Heart left ventricle (tissue), 16 donors: ENCODE measurements at regions not wholly inside any gene's neighbourhood (a gene's known extent, or its start where the extent isn't known, plus 50 kb on each side); places are given as distances from the start of the nearest gene placed in this dataset.
A peak's percentile ranks its signal among the peaks of the same experiment; 100 is the strongest.

ENCODE experiments used
- ATAC-seq, 4 donors: fragments of 200-7000 bp; cut with Tn5 transposase; one replicate each; pipeline ENCODE4 v1.9.1; 2020 to 2022; ENCODE audit warnings: moderate library complexity in 4 of 4, mild to moderate bottlenecking in 3 of 4, moderate number of reproducible peaks in 1 of 4
- DNase-seq, 5 donors: peaks; one replicate each; pipeline ENCODE4 v3.0.0-alpha.2; 2020
- H3K27ac ChIP-seq, 12 donors: fragments of 200-600 bp; sonication (generic) in 4 of 12; one replicate each; pipeline versions ENCODE4 v1.5.0 to v1.8.0; 2016 to 2022; ENCODE audit warnings: mild to moderate bottlenecking in 2 of 12
- H3K27me3 ChIP-seq, 9 donors: fragments of 200-600 bp; sonication (generic) in 2 of 9; one replicate each; pipeline versions ENCODE4 v1.5.1 to v1.8.0; 2016 to 2022; ENCODE audit warnings: mild to moderate bottlenecking in 3 of 9
- H3K36me3 ChIP-seq, 9 donors: fragments of 200-600 bp; sonication (generic) in 2 of 9; one replicate each; pipeline versions ENCODE4 v1.5.0 to v1.8.0; 2018 to 2022; ENCODE audit warnings: mild to moderate bottlenecking in 2 of 9
- H3K4me1 ChIP-seq, 12 donors: fragments of 200-600 bp; sonication (generic) in 4 of 12; one replicate each; pipeline versions ENCODE4 v1.5.0 to v1.8.0; 2016 to 2022; ENCODE audit warnings: mild to moderate bottlenecking in 3 of 12
- H3K4me3 ChIP-seq, 12 donors: fragments of 200-600 bp; sonication (generic) in 4 of 12; one replicate each; pipeline versions ENCODE4 v1.5.0 to v1.8.0; 2017 to 2022; ENCODE audit warnings: mild to moderate bottlenecking in 9 of 12, moderate library complexity in 4 of 12
- H3K9me3 ChIP-seq, 12 donors: fragments of 200-600 bp; sonication (generic) in 4 of 12; one replicate each; pipeline versions ENCODE4 v1.5.0 to v1.8.0; 2016 to 2022; ENCODE audit warnings: mild to moderate bottlenecking in 1 of 12
- POLR2A ChIP-seq, 2 donors: fragments of 450-650 bp; IDR thresholded peaks; one replicate each; pipeline ENCODE4 v1.6.1; 2017; ENCODE audit warnings: antibody characterized with exemption in 2 of 2, mild to moderate bottlenecking in 2 of 2, moderate library complexity in 2 of 2
- WGBS, 4 donors: extraction: QIAGEN DNeasy Blood & Tissue Kit in 2 of 4; methylation state at CpG; one replicate each; pipeline versions ENCODE4 v1.1.5 to v1.1.7; 2013 to 2018; 5-methylcytosine and 5-hydroxymethylcytosine counted together
- intact Hi-C, 10 donors: fragments of 100-400 bp; cut with DNase I; formaldehyde crosslinking; loops; one replicate each; pipeline versions ENCODE4 v1.11.1 to v1.14.2; 2022
- TF ChIP-seq, protein P1 (sequence below), 12 donors: fragments of 200-600 bp; sonication (generic) in 4 of 12; IDR thresholded peaks; one replicate each; pipeline versions ENCODE4 v1.5.0 to v1.8.0; 2018 to 2022; ENCODE audit warnings: antibody characterized with exemption in 12 of 12, mild to moderate bottlenecking in 5 of 12
- donor health status: ischemic (EF 13 %, LVEDD 7.1; RV severe dilation, severe dysfunction).
- donor health status: healthy with polysubstance abuse.
- donor health status: DM: no; HTN: yes; CAD: no.
- donor health status: DM: no; HTN: no; CAD: no.
- donor health status: ischemic (EF 25% LVEDD 6.9; RV normal size, moderate dysfunction).
- donor health status: ischemic (EF 25% LVEDD 5.7; RV mildly dilated, moderate dysfunction).
- donor health status: healthy.
- donor health status: DM: yes; HTN: yes; CAD: no.
- donor health status: ischemic (EF 35%, LVEDD 5.7; RV mildly dilated, moderate dysfunction).
- donor health status: nonischemic (EF 11% LVEDD 7.7; RV severe dilation, severe dysfunction).
- donor health status: DM: yes; HTN: yes; CAD: no.
- donor health status: PGD.
- donor health status: ischemic (EF 29% LVEDD 5.4; RV normal size, mild dysfunction).
- donor health status: nonischemic (EF 23%, LVEDD 6.1; RV moderate dilation, normal function).

DNA sequence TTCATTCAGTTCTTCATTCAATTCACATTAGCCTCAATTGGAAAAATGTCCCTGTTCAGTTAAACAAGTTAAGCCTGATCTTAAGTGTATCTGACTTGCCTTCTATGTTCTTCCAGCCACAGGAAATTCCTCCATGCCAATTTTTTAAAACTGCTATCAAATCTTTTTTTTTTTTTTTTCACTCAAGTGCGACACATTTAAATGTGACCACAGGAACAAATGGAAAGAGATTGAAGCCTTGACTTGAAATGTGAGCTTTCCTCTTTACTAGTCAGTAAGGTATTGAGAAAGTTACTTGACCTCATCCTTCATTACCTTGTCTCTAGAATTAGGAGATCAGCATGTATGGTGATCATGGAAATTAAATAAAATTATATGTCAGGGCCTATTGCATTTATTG, 165.1 kb downstream of the SLIT2 start:
- Histone ChIP-seq H3K9me3 (no peaks in the 10 kb centered on the region), H3K27me3 (no peaks in the 10 kb centered on the region), H3K4me3 (no peak overlapping the region), H3K27ac (no peak overlapping the region), H3K36me3 (no peaks in the 10 kb centered on the region), H3K4me1 (peaks cover 0 to 6% (median 0%) of the 10 kb centered on the region in 12 donors)
- TF ChIP-seq, protein P1, sequence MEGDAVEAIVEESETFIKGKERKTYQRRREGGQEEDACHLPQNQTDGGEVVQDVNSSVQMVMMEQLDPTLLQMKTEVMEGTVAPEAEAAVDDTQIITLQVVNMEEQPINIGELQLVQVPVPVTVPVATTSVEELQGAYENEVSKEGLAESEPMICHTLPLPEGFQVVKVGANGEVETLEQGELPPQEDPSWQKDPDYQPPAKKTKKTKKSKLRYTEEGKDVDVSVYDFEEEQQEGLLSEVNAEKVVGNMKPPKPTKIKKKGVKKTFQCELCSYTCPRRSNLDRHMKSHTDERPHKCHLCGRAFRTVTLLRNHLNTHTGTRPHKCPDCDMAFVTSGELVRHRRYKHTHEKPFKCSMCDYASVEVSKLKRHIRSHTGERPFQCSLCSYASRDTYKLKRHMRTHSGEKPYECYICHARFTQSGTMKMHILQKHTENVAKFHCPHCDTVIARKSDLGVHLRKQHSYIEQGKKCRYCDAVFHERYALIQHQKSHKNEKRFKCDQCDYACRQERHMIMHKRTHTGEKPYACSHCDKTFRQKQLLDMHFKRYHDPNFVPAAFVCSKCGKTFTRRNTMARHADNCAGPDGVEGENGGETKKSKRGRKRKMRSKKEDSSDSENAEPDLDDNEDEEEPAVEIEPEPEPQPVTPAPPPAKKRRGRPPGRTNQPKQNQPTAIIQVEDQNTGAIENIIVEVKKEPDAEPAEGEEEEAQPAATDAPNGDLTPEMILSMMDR (IDR thresholded peaks at IDR 0.05): no peak
- no peak for TF ChIP-seq POLR2A (IDR thresholded peaks at IDR 0.05)
- ATAC-seq (no peak), DNase-seq (no peak)
- 85 to 92% (median 87%) methylated on average over 1 of the region's 1 CpG for WGBS, 4 donors
- intact Hi-C loops: loop anchor here in 1 of 10 donors (10.0 kb wide), 1 partner anchor 268 kb away; no protein-coding TSS in a partner anchor

DNA sequence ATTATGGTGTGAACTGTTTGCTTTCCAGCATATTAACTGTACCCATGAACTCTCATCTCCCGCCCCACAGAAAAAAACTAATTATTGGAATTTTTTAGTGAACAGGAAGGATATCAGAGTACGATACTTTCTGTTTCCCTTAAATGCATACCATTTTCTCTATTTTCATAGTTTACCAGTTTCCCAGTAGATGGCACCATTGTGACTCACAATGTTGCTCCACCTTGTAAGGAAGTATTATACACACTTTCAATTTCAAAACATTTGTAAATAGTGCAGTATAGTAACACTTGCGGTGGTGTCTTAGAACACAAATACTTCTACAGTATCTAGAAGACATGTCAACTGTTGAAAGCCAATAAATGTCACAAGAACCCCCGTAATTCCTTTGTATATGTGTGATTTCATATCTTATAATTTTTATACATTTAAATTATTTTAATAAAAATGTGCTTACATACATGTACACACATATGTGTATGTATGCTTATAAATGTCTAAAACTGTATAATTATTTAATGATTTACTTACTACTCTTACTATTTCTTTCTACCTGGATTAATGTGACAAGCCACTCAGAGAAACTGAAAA, 167.3 kb downstream of the SLIT2 start:
- H3K36me3 ChIP-seq: no peaks in the 10 kb centered on the region
- peak in 2 of 4 donors; percentile 41 to 63 for ATAC-seq
- no peak for TF ChIP-seq POLR2A (IDR thresholded peaks at IDR 0.05)
- TF ChIP-seq, protein P1 (IDR thresholded peaks at IDR 0.05): peak in 9 of 12 donors; percentile 33 to 70 (median 51)
- H3K4me1 ChIP-seq: peaks cover 0 to 6% (median 0%) of the 10 kb centered on the region in 12 donors
- H3K27ac ChIP-seq: no peak overlapping the region
- 33 to 47% (median 37%) methylated on average over 4 of the region's 4 CpGs for WGBS, 4 donors
- intact Hi-C loops: loop anchor here in 2 of 10 donors (2.0 to 10.0 kb wide), 2 partner anchors 266 kb away; no protein-coding TSS in a partner anchor
- H3K27me3 ChIP-seq: no peaks in the 10 kb centered on the region
- no peaks in the 10 kb centered on the region for H3K9me3 ChIP-seq
- DNase-seq: no peak
- peak overlapping the region in 8 of 12 donors; percentile 1 to 46 (median 31) for H3K4me3 ChIP-seq

DNA sequence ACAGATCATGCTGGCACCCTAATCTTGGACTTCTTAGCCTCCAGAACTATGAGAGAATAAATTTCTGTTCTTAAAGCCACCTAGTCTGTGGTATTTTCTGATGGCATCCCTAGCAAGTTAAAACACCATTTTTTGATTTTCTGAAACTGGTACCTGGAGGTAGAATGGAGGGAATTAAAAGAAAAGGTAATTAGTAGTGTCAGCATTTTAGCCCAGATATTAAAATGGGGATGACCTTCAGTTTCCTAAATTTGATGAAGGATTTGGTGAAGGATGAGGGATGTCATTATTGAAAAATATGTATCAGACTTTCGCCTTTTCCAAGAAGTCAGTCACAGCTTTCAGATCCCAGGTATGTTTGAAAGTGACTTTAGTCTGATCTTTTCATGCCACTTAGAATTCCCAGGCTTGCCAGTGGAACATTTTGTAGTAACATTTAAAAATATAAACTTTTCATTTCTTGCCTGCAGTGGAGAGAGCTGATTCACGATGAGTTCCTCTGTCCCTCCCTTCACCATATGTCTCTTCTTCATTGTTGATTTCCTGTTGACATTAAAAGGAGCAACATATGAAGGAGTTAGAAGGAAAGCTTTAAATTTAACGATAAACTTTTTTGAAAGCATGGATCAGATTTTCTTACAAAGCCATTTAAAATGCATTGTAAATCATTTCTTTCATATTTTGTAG, 169.4 kb downstream of the SLIT2 start:
- no peak for DNase-seq
- Histone ChIP-seq H3K27ac (no peak overlapping the region), H3K36me3 (no peaks in the 10 kb centered on the region), H3K27me3 (no peaks in the 10 kb centered on the region), H3K9me3 (no peaks in the 10 kb centered on the region), H3K4me3 (no peak overlapping the region), H3K4me1 (peaks cover 0 to 6% (median 0%) of the 10 kb centered on the region in 12 donors)
- intact Hi-C loops: loop anchor here (5.0 to 10.0 kb wide), 6 partner anchors 116 to 266 kb away; no protein-coding TSS in a partner anchor
- whole genome bisulfite sequencing, 4 donors: 70 to 79% (median 74%) methylated on average over 3 of the region's 3 CpGs
- TF ChIP-seq, protein P1 (IDR thresholded peaks at IDR 0.05): no peak
- no peak for ATAC-seq

DNA sequence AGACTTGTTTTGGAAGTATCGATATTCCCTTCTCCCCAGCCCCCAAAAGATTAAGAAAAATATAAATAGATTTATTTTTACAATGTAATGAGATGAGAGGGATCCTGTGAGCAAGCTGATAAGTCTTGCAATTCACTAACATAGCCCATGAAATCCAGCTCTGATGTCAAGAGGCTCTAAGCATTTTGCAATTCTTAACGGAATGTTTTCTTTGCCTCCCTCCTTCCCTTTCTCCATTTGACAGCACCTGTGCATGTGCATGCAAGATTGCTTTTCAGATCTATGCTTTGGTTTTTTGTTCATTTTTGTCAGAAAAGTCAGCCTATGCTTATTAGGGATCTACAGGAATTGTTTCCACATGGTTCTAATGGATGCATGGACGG, 169.9 kb downstream of the SLIT2 start:
- DNase-seq: no peak
- no peaks in the 10 kb centered on the region for H3K27me3 ChIP-seq
- H3K4me1 ChIP-seq: peaks cover 0 to 6% (median 0%) of the 10 kb centered on the region in 12 donors
- H3K27ac ChIP-seq: no peak overlapping the region
- H3K36me3 ChIP-seq: no peaks in the 10 kb centered on the region
- TF ChIP-seq, protein P1 (IDR thresholded peaks at IDR 0.05): no peak
- no peak for TF ChIP-seq POLR2A (IDR thresholded peaks at IDR 0.05)
- no peak overlapping the region for H3K4me3 ChIP-seq
- WGBS, 4 donors: 75 to 86% (median 81%) methylated on average over 3 of the region's 3 CpGs
- no peaks in the 10 kb centered on the region for H3K9me3 ChIP-seq
- no peak for ATAC-seq
- intact Hi-C loops: loop anchor here (5.0 to 10.0 kb wide), 6 partner anchors 117 to 266 kb away; no protein-coding TSS in a partner anchor
